Esophagus muscularis mucosa (tissue), 4 donors: ENCODE measurements at regions not wholly inside any gene's neighbourhood (a gene's known extent, or its start where the extent isn't known, plus 50 kb on each side); places are given as distances from the start of the nearest gene placed in this dataset.

Experiments used
- CTCF ChIP-seq, 3 experiments: fragments of 200-600 bp in 2 of 3; fragments of 450-650 bp in 1 of 3; sonication (generic) in 2 of 3; IDR thresholded peaks; one replicate each; pipeline ENCODE4 v1.5.1; 2017 to 2019; ENCODE audit warnings: antibody characterized with exemption in 3 of 3, mild to moderate bottlenecking in 2 of 3, moderate library complexity in 1 of 3
- EP300 ChIP-seq: sonication (generic); formaldehyde crosslinking; IDR thresholded peaks from one replicate; pipeline ENCODE4 v1.6.1; 2017; ENCODE audit warnings: antibody characterized with exemption
- POLR2A ChIP-seq: fragments of 450-650 bp; IDR thresholded peaks from one replicate; pipeline ENCODE4 v1.6.1; 2017; ENCODE audit warnings: antibody characterized with exemption, moderate library complexity, mild to moderate bottlenecking, low read depth

- no peak for TF ChIP-seq POLR2A
- TF ChIP-seq CTCF (IDR thresholded peaks at IDR 0.05): no peak
- no peak for TF ChIP-seq EP300
These were observed 384.7 kb upstream of the MAN1A1 start for GRCh38 chr6:119734227-119734626.
